ENCODE measurements at regions not wholly inside any gene's neighbourhood (a gene's known extent, or its start where the extent isn't known, plus 50 kb on each side); places are given as distances from the start of the nearest gene placed in this dataset.

- no peak for TF ChIP-seq CTCF (IDR thresholded peaks at IDR 0.05; ENCODE audit: control extremely low read depth, extremely low read depth)
- 87 to 91% methylated on average over 4 of the region's 4 CpGs for WGBS, 2 donors
These were observed 163.4 kb upstream of the MKI67 start for GRCh38 chr10:128289621-128290020.

GRCh38 chr10:128295003-128295402 lies 168.8 kb upstream of the MKI67 start:
- TF ChIP-seq CTCF (IDR thresholded peaks at IDR 0.05; ENCODE audit: control extremely low read depth, extremely low read depth) = no peak
- no peaks in the 10 kb centered on the region for H3K27me3 ChIP-seq (ENCODE audit: control insufficient read depth in 3 of 3, insufficient read depth in 3 of 3, low read length in 2 of 3)
- no peak overlapping the region for H3K27ac ChIP-seq (ENCODE audit: low read depth in 1 of 2, low read length in 1 of 2)
- H3K4me3 ChIP-seq = no peak overlapping the region
- H3K9ac ChIP-seq (ENCODE audit: insufficient read depth in 1 of 2, low read length in 2 of 2) = no peak overlapping the region
- DNase-seq (no peak), ATAC-seq (ENCODE audit: insufficient read depth, low FRiP score) (no peak)
- 80 to 84% methylated on average over 7 of the region's 7 CpGs for WGBS, 2 donors
- peaks cover 0 to 15% (median 10%) of the 10 kb centered on the region in 4 donors for H3K9me3 ChIP-seq (ENCODE audit: control insufficient read depth in 4 of 4, insufficient read depth in 3 of 4, low read length in 3 of 4)
- H3K4me1 ChIP-seq (ENCODE audit: control insufficient read depth in 5 of 5, insufficient read depth in 5 of 5, low read length in 5 of 5) = peaks cover 0 to 7% (median 0%) of the 10 kb centered on the region in 5 donors
- no peaks in the 10 kb centered on the region for H3K36me3 ChIP-seq (ENCODE audit: control insufficient read depth in 4 of 4, insufficient read depth in 4 of 4, low read length in 4 of 4)

More at GRCh38 chr10:128289621-128290020, 163.4 kb upstream of the MKI67 start:
- no peak overlapping the region for H3K9ac ChIP-seq (ENCODE audit: insufficient read depth in 1 of 2, low read length in 2 of 2)
- ATAC-seq (ENCODE audit: insufficient read depth, low FRiP score) (no peak), DNase-seq (no peak)
- no peaks in the 10 kb centered on the region for H3K36me3 ChIP-seq (ENCODE audit: control insufficient read depth in 4 of 4, insufficient read depth in 4 of 4, low read length in 4 of 4)
- no peak overlapping the region for H3K4me3 ChIP-seq
- H3K27me3 ChIP-seq (ENCODE audit: control insufficient read depth in 3 of 3, insufficient read depth in 3 of 3, low read length in 2 of 3) = peaks cover 8 to 43% (median 32%) of the 10 kb centered on the region in 3 donors
- peaks cover 0 to 20% (median 11%) of the 10 kb centered on the region in 4 donors for H3K9me3 ChIP-seq (ENCODE audit: control insufficient read depth in 4 of 4, insufficient read depth in 3 of 4, low read length in 3 of 4)
- no peak overlapping the region for H3K27ac ChIP-seq (ENCODE audit: low read depth in 1 of 2, low read length in 1 of 2)
- H3K4me1 ChIP-seq (ENCODE audit: control insufficient read depth in 5 of 5, insufficient read depth in 5 of 5, low read length in 5 of 5) = peaks cover 0 to 8% (median 0%) of the 10 kb centered on the region in 5 donors

- ATAC-seq (ENCODE audit: insufficient read depth, low FRiP score) = no peak
- 75 to 84% methylated on average over 13 of the region's 13 CpGs for WGBS, 2 donors
- Histone ChIP-seq H3K4me3 (no peak overlapping the region), H3K4me1 (ENCODE audit: control insufficient read depth in 5 of 5, insufficient read depth in 5 of 5, low read length in 5 of 5) (peaks cover 0 to 7% (median 0%) of the 10 kb centered on the region in 5 donors), H3K27ac (ENCODE audit: low read depth in 1 of 2, low read length in 1 of 2) (no peak overlapping the region), H3K9me3 (ENCODE audit: control insufficient read depth in 4 of 4, insufficient read depth in 3 of 4, low read length in 3 of 4) (peaks cover 0 to 13% (median under 1%) of the 10 kb centered on the region in 4 donors), H3K9ac (ENCODE audit: insufficient read depth in 1 of 2, low read length in 2 of 2) (no peak overlapping the region), H3K36me3 (ENCODE audit: control insufficient read depth in 4 of 4, insufficient read depth in 4 of 4, low read length in 4 of 4) (no peaks in the 10 kb centered on the region), H3K27me3 (ENCODE audit: control insufficient read depth in 3 of 3, insufficient read depth in 3 of 3, low read length in 2 of 3) (no peaks in the 10 kb centered on the region)
- peak in 1 of 3 donors; percentile 15 for DNase-seq
- no peak for TF ChIP-seq CTCF (IDR thresholded peaks at IDR 0.05; ENCODE audit: control extremely low read depth, extremely low read depth)
These were observed 170.2 kb upstream of the MKI67 start for GRCh38 chr10:128296253-128297007.

Measured in lung (tissue), 11 donors.